BJ (cell line): ENCODE measurements at regions not wholly inside any gene's neighbourhood (a gene's known extent, or its start where the extent isn't known, plus 50 kb on each side); places are given as distances from the start of the nearest gene placed in this dataset.
A peak's percentile ranks its signal among the peaks of the same experiment; 100 is the strongest.

Source experiments
- CTCF ChIA-PET: fragments of 350-600 bp; formaldehyde crosslinking; extraction: SDS; loops from one replicate; lab custom pipeline; 2021; ENCODE audit warnings: antibody characterized with exemption, inconsistent platforms; lab: Yijun Ruan, JAX
- POLR2A ChIA-PET: fragments of 300-600 bp; sonication (Branson Sonifier 250); formaldehyde crosslinking; extraction: SDS; loops from one replicate; lab custom pipeline; 2021; ENCODE audit warnings: antibody characterized with exemption; lab: Charles Lee
- DNase-seq: peaks from one replicate; pipeline ENCODE4 v3.0.0-alpha.2; 2011; ENCODE audit warnings: low read depth
- H3K27me3 ChIP-seq: 2 replicates; pipeline ENCODE4 v1.6.0; 2011; ENCODE audit warnings: low read length; ENCODE audit not compliant: control insufficient read depth, insufficient read depth
- H3K36me3 ChIP-seq: 2 replicates; pipeline ENCODE4 v1.5.1; 2011; ENCODE audit warnings: low read length; ENCODE audit not compliant: control insufficient read depth, insufficient read depth
- H3K4me3 ChIP-seq: 2 replicates; pipeline ENCODE4 v1.5.1; 2011; ENCODE audit warnings: low read depth, mild to moderate bottlenecking, control low read depth, low read length
- CTCF ChIP-seq: IDR thresholded peaks from 2 replicates; pipeline ENCODE4 v1.5.1; 2011; ENCODE audit warnings: low read depth, mild to moderate bottlenecking, control low read depth, inconsistent platforms, low read length, moderate library complexity; ENCODE audit not compliant: insufficient read depth

GRCh38 chr13:76656500-76656899 lies 229.7 kb downstream of the KCTD12 start:
- Histone ChIP-seq H3K36me3 (no peaks in the 10 kb centered on the region), H3K4me3 (no peak overlapping the region), H3K27me3 (no peaks in the 10 kb centered on the region)
- TF ChIP-seq CTCF, result no peak
- ChIA-PET POLR2A (no interaction called here), CTCF (interaction anchor here (1.3 kb wide), 1 partner anchor 8 kb away, joined by 4 read pairs; no protein-coding TSS in a partner anchor)
- no peak for DNase-seq

DNA sequence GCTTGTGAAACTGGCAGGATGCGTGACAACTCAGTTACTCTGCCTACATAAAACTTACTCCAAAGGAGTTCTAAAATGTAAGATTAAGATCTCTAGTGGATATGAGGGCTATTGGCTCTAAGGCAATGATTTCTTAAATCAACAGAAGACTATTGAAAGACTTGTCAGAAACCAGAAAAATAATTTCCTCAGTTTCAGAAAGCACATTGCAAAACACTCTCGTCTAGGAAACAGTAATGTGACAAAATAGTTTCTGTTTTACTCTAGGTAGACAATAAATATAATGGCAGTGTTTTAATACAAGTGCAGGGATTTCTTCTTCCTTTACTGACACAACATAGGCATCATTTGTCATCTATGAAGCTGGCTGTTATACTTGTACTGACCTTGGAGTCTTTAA lies 230.1 kb downstream of the KCTD12 start:
- Histone ChIP-seq H3K36me3 (no peaks in the 10 kb centered on the region), H3K4me3 (no peak overlapping the region), H3K27me3 (no peaks in the 10 kb centered on the region)
- ChIA-PET CTCF (interaction anchor here (1.3 kb wide), 1 partner anchor 9 kb away, joined by 4 read pairs; no protein-coding TSS in a partner anchor), POLR2A (no interaction called here)
- no peak for DNase-seq
- TF ChIP-seq CTCF, result no peak

- no peak overlapping the region for H3K4me3 ChIP-seq
- H3K27me3 ChIP-seq, result no peaks in the 10 kb centered on the region
- no peaks in the 10 kb centered on the region for H3K36me3 ChIP-seq
- DNase-seq, result no peak
- ChIA-PET POLR2A (no interaction called here), CTCF (interaction anchor here (1.7 kb wide), 1 partner anchor 14 kb away, joined by 4 read pairs; no protein-coding TSS in a partner anchor)
- TF ChIP-seq CTCF, result no peak
Observed at GRCh38 chr13:76654263-76654662, 231.9 kb downstream of the KCTD12 start.

- no peak for DNase-seq
- Histone ChIP-seq H3K36me3 (no peaks in the 10 kb centered on the region), H3K27me3 (no peaks in the 10 kb centered on the region), H3K4me3 (no peak overlapping the region)
- CTCF ChIA-PET, result interaction anchor here (1.0 kb wide), 1 partner anchor 12 kb away, joined by 3 read pairs; no protein-coding TSS in a partner anchor
- POLR2A ChIA-PET, result no interaction called here
- no peak for TF ChIP-seq CTCF
Observed at GRCh38 chr13:76651286-76651685, 234.9 kb downstream of the KCTD12 start.

DNA sequence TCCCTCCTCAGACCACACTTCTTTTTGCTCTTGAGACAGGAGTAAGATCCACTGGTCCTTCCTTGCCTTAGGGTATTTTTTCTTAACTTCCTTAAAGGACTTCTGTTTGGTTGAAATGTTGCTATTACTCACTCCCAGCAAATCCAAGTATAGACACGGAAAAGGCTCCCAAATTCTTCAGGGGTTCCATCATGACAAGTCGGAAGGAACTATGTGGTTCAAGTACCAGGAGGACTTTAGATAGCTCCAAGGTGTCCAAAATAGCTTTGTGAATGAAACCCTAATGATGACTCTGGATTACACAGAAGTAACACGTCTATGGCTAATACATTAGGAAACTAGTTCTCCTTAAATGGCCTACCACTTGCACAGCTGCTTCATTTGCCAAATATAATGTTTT lies 238.7 kb downstream of the KCTD12 start:
- ChIA-PET POLR2A (no interaction called here), CTCF (no interaction called here)
- Histone ChIP-seq H3K36me3 (no peaks in the 10 kb centered on the region), H3K27me3 (no peaks in the 10 kb centered on the region), H3K4me3 (no peak overlapping the region)
- TF ChIP-seq CTCF, result no peak
- DNase-seq, result peak; percentile 38
